ENCODE measurements at regions not wholly inside any gene's neighbourhood (a gene's known extent, or its start where the extent isn't known, plus 50 kb on each side); places are given as distances from the start of the nearest gene placed in this dataset.

GRCh38 chr6:105800398-105800797 is 285.7 kb upstream of the PRDM1 start:
- H3K27me3 ChIP-seq (ENCODE audit: control insufficient read depth in 1 of 2, insufficient read depth in 2 of 2, low read length in 1 of 2) = no peaks in the 10 kb centered on the region
- H3K4me1 ChIP-seq (ENCODE audit: control insufficient read depth in 1 of 2, insufficient read depth in 2 of 2, low read length in 2 of 2) = peaks cover 0 to 4% of the 10 kb centered on the region in 2 donors
- H3K36me3 ChIP-seq (ENCODE audit: control insufficient read depth in 1 of 2, insufficient read depth in 2 of 2, low read length in 1 of 2) = no peaks in the 10 kb centered on the region
- no peak overlapping the region for H3K4me3 ChIP-seq (ENCODE audit: low read length in 2 of 2)
- WGBS, 2 donors = 94 to 95% methylated on average over 2 of the region's 2 CpGs
- no peak for ATAC-seq (ENCODE audit: low FRiP score)
- H3K27ac ChIP-seq (ENCODE audit: low read depth in 1 of 2, low read length in 2 of 2) = no peak overlapping the region
- no peak for DNase-seq
- H3K9me3 ChIP-seq (ENCODE audit: control insufficient read depth, low read length) = peaks cover 3% of the 10 kb centered on the region
- intact Hi-C loops (cut with DNase I) = no loop called here

GRCh38 chr6:105799056-105799455 is 287.1 kb upstream of the PRDM1 start:
- peak; percentile 64 for ATAC-seq (ENCODE audit: low FRiP score)
- Histone ChIP-seq H3K9me3 (ENCODE audit: control insufficient read depth, low read length) (peaks cover 1% of the 10 kb centered on the region), H3K27me3 (ENCODE audit: control insufficient read depth in 1 of 2, insufficient read depth in 2 of 2, low read length in 1 of 2) (no peaks in the 10 kb centered on the region), H3K36me3 (ENCODE audit: control insufficient read depth in 1 of 2, insufficient read depth in 2 of 2, low read length in 1 of 2) (no peaks in the 10 kb centered on the region), H3K27ac (ENCODE audit: low read depth in 1 of 2, low read length in 2 of 2) (no peak overlapping the region), H3K4me1 (ENCODE audit: control insufficient read depth in 1 of 2, insufficient read depth in 2 of 2, low read length in 2 of 2) (peaks cover 0 to 4% of the 10 kb centered on the region in 2 donors), H3K4me3 (ENCODE audit: low read length in 2 of 2) (no peak overlapping the region)
- no peak for DNase-seq
- 18 to 21% methylated on average over 2 of the region's 2 CpGs for WGBS, 2 donors
- intact Hi-C loops (cut with DNase I) = no loop called here

- WGBS, 2 donors = 31 to 36% methylated on average over 4 of the region's 4 CpGs
- peak; percentile 82 for ATAC-seq (ENCODE audit: low FRiP score)
- Histone ChIP-seq H3K27ac (ENCODE audit: low read depth in 1 of 2, low read length in 2 of 2) (no peak overlapping the region), H3K36me3 (ENCODE audit: control insufficient read depth in 1 of 2, insufficient read depth in 2 of 2, low read length in 1 of 2) (no peaks in the 10 kb centered on the region), H3K27me3 (ENCODE audit: control insufficient read depth in 1 of 2, insufficient read depth in 2 of 2, low read length in 1 of 2) (no peaks in the 10 kb centered on the region), H3K9me3 (ENCODE audit: control insufficient read depth, low read length) (peaks cover 1% of the 10 kb centered on the region), H3K4me1 (ENCODE audit: control insufficient read depth in 1 of 2, insufficient read depth in 2 of 2, low read length in 2 of 2) (peaks cover 0 to 4% of the 10 kb centered on the region in 2 donors), H3K4me3 (ENCODE audit: low read length in 2 of 2) (no peak overlapping the region)
- no peak for DNase-seq
- intact Hi-C loops (cut with DNase I) = no loop called here
Observed at GRCh38 chr6:105797983-105798453, 288.1 kb upstream of the PRDM1 start.

- no peaks in the 10 kb centered on the region for H3K36me3 ChIP-seq (ENCODE audit: control insufficient read depth in 1 of 2, insufficient read depth in 2 of 2, low read length in 1 of 2)
- no peak overlapping the region for H3K4me3 ChIP-seq (ENCODE audit: low read length in 2 of 2)
- H3K4me1 ChIP-seq (ENCODE audit: control insufficient read depth in 1 of 2, insufficient read depth in 2 of 2, low read length in 2 of 2) = peaks cover 0 to 4% of the 10 kb centered on the region in 2 donors
- 93 to 95% methylated on average over 4 of the region's 4 CpGs for WGBS, 2 donors
- ATAC-seq (ENCODE audit: low FRiP score) (no peak), DNase-seq (no peak)
- peaks cover 1% of the 10 kb centered on the region for H3K9me3 ChIP-seq (ENCODE audit: control insufficient read depth, low read length)
- H3K27ac ChIP-seq (ENCODE audit: low read depth in 1 of 2, low read length in 2 of 2) = no peak overlapping the region
- intact Hi-C loops (cut with DNase I) = no loop called here
- no peaks in the 10 kb centered on the region for H3K27me3 ChIP-seq (ENCODE audit: control insufficient read depth in 1 of 2, insufficient read depth in 2 of 2, low read length in 1 of 2)
Observed at GRCh38 chr6:105797286-105797979, 288.7 kb upstream of the PRDM1 start.

- Histone ChIP-seq H3K9me3 (ENCODE audit: control insufficient read depth, low read length) (no peaks in the 10 kb centered on the region), H3K27me3 (ENCODE audit: control insufficient read depth in 1 of 2, insufficient read depth in 2 of 2, low read length in 1 of 2) (no peaks in the 10 kb centered on the region), H3K27ac (ENCODE audit: low read depth in 1 of 2, low read length in 2 of 2) (no peak overlapping the region), H3K4me3 (ENCODE audit: low read length in 2 of 2) (no peak overlapping the region), H3K36me3 (ENCODE audit: control insufficient read depth in 1 of 2, insufficient read depth in 2 of 2, low read length in 1 of 2) (no peaks in the 10 kb centered on the region), H3K4me1 (ENCODE audit: control insufficient read depth in 1 of 2, insufficient read depth in 2 of 2, low read length in 2 of 2) (peaks cover 0 to 4% of the 10 kb centered on the region in 2 donors)
- ATAC-seq (ENCODE audit: low FRiP score) = no peak
- DNase-seq = no peak
- intact Hi-C loops (cut with DNase I) = no loop called here
- 89 to 94% methylated on average over 9 of the region's 9 CpGs for WGBS, 2 donors
Observed at GRCh38 chr6:105795913-105796517, 290.1 kb upstream of the PRDM1 start.

GRCh38 chr6:105795366-105795765 is 290.8 kb upstream of the PRDM1 start:
- no peak overlapping the region for H3K4me3 ChIP-seq (ENCODE audit: low read length in 2 of 2)
- DNase-seq (no peak), ATAC-seq (ENCODE audit: low FRiP score) (no peak)
- no peaks in the 10 kb centered on the region for H3K36me3 ChIP-seq (ENCODE audit: control insufficient read depth in 1 of 2, insufficient read depth in 2 of 2, low read length in 1 of 2)
- intact Hi-C loops (cut with DNase I) = no loop called here
- H3K27me3 ChIP-seq (ENCODE audit: control insufficient read depth in 1 of 2, insufficient read depth in 2 of 2, low read length in 1 of 2) = no peaks in the 10 kb centered on the region
- H3K4me1 ChIP-seq (ENCODE audit: control insufficient read depth in 1 of 2, insufficient read depth in 2 of 2, low read length in 2 of 2) = peaks cover 0 to 4% of the 10 kb centered on the region in 2 donors
- no peak overlapping the region for H3K27ac ChIP-seq (ENCODE audit: low read depth in 1 of 2, low read length in 2 of 2)
- no peaks in the 10 kb centered on the region for H3K9me3 ChIP-seq (ENCODE audit: control insufficient read depth, low read length)

GRCh38 chr6:105794870-105795269 is 291.3 kb upstream of the PRDM1 start:
- Histone ChIP-seq H3K27me3 (ENCODE audit: control insufficient read depth in 1 of 2, insufficient read depth in 2 of 2, low read length in 1 of 2) (no peaks in the 10 kb centered on the region), H3K4me3 (ENCODE audit: low read length in 2 of 2) (no peak overlapping the region), H3K36me3 (ENCODE audit: control insufficient read depth in 1 of 2, insufficient read depth in 2 of 2, low read length in 1 of 2) (no peaks in the 10 kb centered on the region), H3K27ac (ENCODE audit: low read depth in 1 of 2, low read length in 2 of 2) (no peak overlapping the region), H3K4me1 (ENCODE audit: control insufficient read depth in 1 of 2, insufficient read depth in 2 of 2, low read length in 2 of 2) (peaks cover 0 to 4% of the 10 kb centered on the region in 2 donors), H3K9me3 (ENCODE audit: control insufficient read depth, low read length) (no peaks in the 10 kb centered on the region)
- 55 to 63% methylated on average over 5 of the region's 5 CpGs for WGBS, 2 donors
- DNase-seq (no peak), ATAC-seq (ENCODE audit: low FRiP score) (no peak)
- intact Hi-C loops (cut with DNase I) = no loop called here

- Histone ChIP-seq H3K27me3 (ENCODE audit: control insufficient read depth in 1 of 2, insufficient read depth in 2 of 2, low read length in 1 of 2) (no peaks in the 10 kb centered on the region), H3K4me1 (ENCODE audit: control insufficient read depth in 1 of 2, insufficient read depth in 2 of 2, low read length in 2 of 2) (peaks cover 0 to 4% of the 10 kb centered on the region in 2 donors), H3K27ac (ENCODE audit: low read depth in 1 of 2, low read length in 2 of 2) (no peak overlapping the region), H3K4me3 (ENCODE audit: low read length in 2 of 2) (no peak overlapping the region), H3K36me3 (ENCODE audit: control insufficient read depth in 1 of 2, insufficient read depth in 2 of 2, low read length in 1 of 2) (no peaks in the 10 kb centered on the region), H3K9me3 (ENCODE audit: control insufficient read depth, low read length) (no peaks in the 10 kb centered on the region)
- DNase-seq (peak in 1 of 2 donors; percentile 71), ATAC-seq (ENCODE audit: low FRiP score) (peak; percentile 78)
- intact Hi-C loops (cut with DNase I) = no loop called here
- WGBS, 2 donors = 40 to 43% methylated on average over 5 of the region's 5 CpGs
Observed at GRCh38 chr6:105794239-105794638, 291.9 kb upstream of the PRDM1 start.

- peaks cover 0 to 4% of the 10 kb centered on the region in 2 donors for H3K4me1 ChIP-seq (ENCODE audit: control insufficient read depth in 1 of 2, insufficient read depth in 2 of 2, low read length in 2 of 2)
- no peaks in the 10 kb centered on the region for H3K9me3 ChIP-seq (ENCODE audit: control insufficient read depth, low read length)
- H3K27me3 ChIP-seq (ENCODE audit: control insufficient read depth in 1 of 2, insufficient read depth in 2 of 2, low read length in 1 of 2) = no peaks in the 10 kb centered on the region
- ATAC-seq (ENCODE audit: low FRiP score) = no peak
- no peak overlapping the region for H3K27ac ChIP-seq (ENCODE audit: low read depth in 1 of 2, low read length in 2 of 2)
- H3K36me3 ChIP-seq (ENCODE audit: control insufficient read depth in 1 of 2, insufficient read depth in 2 of 2, low read length in 1 of 2) = no peaks in the 10 kb centered on the region
- H3K4me3 ChIP-seq (ENCODE audit: low read length in 2 of 2) = no peak overlapping the region
- DNase-seq = no peak
- WGBS, 2 donors = 76 to 83% methylated on average over 4 of the region's 4 CpGs
- intact Hi-C loops (cut with DNase I) = no loop called here
Observed at GRCh38 chr6:105793130-105793529, 293.0 kb upstream of the PRDM1 start.

Data from aorta (tissue), 5 donors.